GM19395 (cell line): ENCODE measurements at regions not wholly inside any gene's neighbourhood (a gene's known extent, or its start where the extent isn't known, plus 50 kb on each side); places are given as distances from the start of the nearest gene placed in this dataset.

Experiments
- ATAC-seq: cut with Tn5 transposase; IDR thresholded peaks from one replicate; pipeline ENCODE4 v1.9.1; 2021; ENCODE audit warnings: mild to moderate bottlenecking, moderate library complexity; ENCODE audit not compliant: unreplicated experiment

- no peak for ATAC-seq
Observed at GRCh38 chr15:97836003-97836402, 124.5 kb upstream of the ARRDC4 start.

- no peak for ATAC-seq
Observed at GRCh38 chr15:97837896-97838295, 122.6 kb upstream of the ARRDC4 start.

- no peak for ATAC-seq
Observed at GRCh38 chr15:97838606-97839210, 121.8 kb upstream of the ARRDC4 start.

GRCh38 chr15:97840501-97840900 lies 120.0 kb upstream of the ARRDC4 start:
- no peak for ATAC-seq

GRCh38 chr15:97841558-97841957 lies 118.9 kb upstream of the ARRDC4 start:
- no peak for ATAC-seq

GRCh38 chr15:97849183-97849582 lies 111.3 kb upstream of the ARRDC4 start:
- no peak for ATAC-seq

GRCh38 chr15:97858296-97858695 lies 102.2 kb upstream of the ARRDC4 start:
- ATAC-seq, result no peak

- ATAC-seq, result no peak
Observed at GRCh38 chr15:97861529-97862260, 98.8 kb upstream of the ARRDC4 start.

GRCh38 chr15:97866959-97867358 lies 93.5 kb upstream of the ARRDC4 start:
- ATAC-seq, result no peak

- ATAC-seq, result no peak
Observed at GRCh38 chr15:97867870-97868269, 92.6 kb upstream of the ARRDC4 start.

- no peak for ATAC-seq
Observed at GRCh38 chr15:97868981-97869380, 91.5 kb upstream of the ARRDC4 start.

GRCh38 chr15:97870771-97871170 lies 89.7 kb upstream of the ARRDC4 start:
- no peak for ATAC-seq

- ATAC-seq, result no peak
Observed at GRCh38 chr15:97874139-97874538, 86.4 kb upstream of the ARRDC4 start.

GRCh38 chr15:97875025-97875512 lies 85.4 kb upstream of the ARRDC4 start:
- ATAC-seq, result no peak

- no peak for ATAC-seq
Observed at GRCh38 chr15:97875513-97876280, 84.8 kb upstream of the ARRDC4 start.

- ATAC-seq, result no peak
Observed at GRCh38 chr15:97876281-97876675, 84.2 kb upstream of the ARRDC4 start.

- ATAC-seq, result no peak
Observed at GRCh38 chr15:97881346-97881965, 79.0 kb upstream of the ARRDC4 start.

- ATAC-seq, result no peak
Observed at GRCh38 chr15:97884513-97885131, 75.9 kb upstream of the ARRDC4 start.

- ATAC-seq, result no peak
Observed at GRCh38 chr15:97890307-97890706, 70.2 kb upstream of the ARRDC4 start.

GRCh38 chr15:97892167-97892938 lies 68.2 kb upstream of the ARRDC4 start:
- no peak for ATAC-seq
